Thoracic aorta (tissue), 2 donors: ENCODE measurements at regions not wholly inside any gene's neighbourhood (a gene's known extent, or its start where the extent isn't known, plus 50 kb on each side); places are given as distances from the start of the nearest gene placed in this dataset.

Source experiments
- ATAC-seq: fragments of 150-250 bp; one replicate; pipeline ENCODE4 v1.8.0; 2017; ENCODE audit warnings: low read depth; ENCODE audit not compliant: insufficient number of reproducible peaks, low FRiP score
- DNase-seq: peaks from one replicate; pipeline ENCODE4 v3.0.0-alpha.2; 2020; ENCODE audit warnings: low spot score
- H3K27ac ChIP-seq, 2 donors: fragments of 200-600 bp; sonication (generic); 1 replicate in 1 of 2; 2 replicates in 1 of 2; pipeline ENCODE4 v1.5.1; 2016; ENCODE audit warnings: mild to moderate bottlenecking in 2 of 2, moderate library complexity in 2 of 2
- H3K27me3 ChIP-seq: fragments of 200-600 bp; sonication (generic); replicated peaks from 2 replicates; pipeline ENCODE4 v1.6.0; 2016; ENCODE audit warnings: mild to moderate bottlenecking; ENCODE audit not compliant: insufficient read depth
- H3K36me3 ChIP-seq: fragments of 200-600 bp; sonication (generic); one replicate; pipeline ENCODE4 v1.5.1; 2016
- H3K4me1 ChIP-seq, 2 donors: fragments of 200-600 bp; sonication (generic); 1 replicate in 1 of 2; 2 replicates in 1 of 2; pipeline versions ENCODE4 v1.5.1 to v1.6.0; 2016; ENCODE audit warnings: low read depth in 2 of 2, mild to moderate bottlenecking in 1 of 2; ENCODE audit not compliant: control insufficient read depth in 1 of 2
- H3K4me3 ChIP-seq: fragments of 200-600 bp; sonication (generic); 2 replicates; pipeline ENCODE4 v1.5.1; 2016; ENCODE audit warnings: mild to moderate bottlenecking
- H3K9me3 ChIP-seq: fragments of 200-600 bp; sonication (generic); 2 replicates; pipeline ENCODE4 v1.5.1; 2016
- CTCF ChIP-seq: fragments of 200-600 bp; sonication (generic); IDR thresholded peaks from one replicate; pipeline ENCODE4 v1.5.1; 2019; ENCODE audit warnings: antibody characterized with exemption

GRCh38 chr1:88016947-88017346 is 667.1 kb upstream of the PKN2 start:
- no peak overlapping the region for H3K4me3 ChIP-seq
- DNase-seq = no peak
- H3K27ac ChIP-seq = no peak overlapping the region
- TF ChIP-seq CTCF = no peak
- no peaks in the 10 kb centered on the region for H3K36me3 ChIP-seq
- H3K9me3 ChIP-seq = no peaks in the 10 kb centered on the region
- no peaks in the 10 kb centered on the region for H3K27me3 ChIP-seq
- ATAC-seq = no peak
- no peaks in the 10 kb centered on the region for H3K4me1 ChIP-seq

GRCh38 chr1:88021529-88021928 is 662.5 kb upstream of the PKN2 start:
- Histone ChIP-seq H3K27me3 (no peaks in the 10 kb centered on the region), H3K4me3 (no peak overlapping the region), H3K9me3 (no peaks in the 10 kb centered on the region), H3K27ac (no peak overlapping the region), H3K4me1 (no peaks in the 10 kb centered on the region), H3K36me3 (no peaks in the 10 kb centered on the region)
- DNase-seq (no peak), ATAC-seq (no peak)
- no peak for TF ChIP-seq CTCF

GRCh38 chr1:88022516-88022915 is 661.6 kb upstream of the PKN2 start:
- ATAC-seq = no peak
- no peaks in the 10 kb centered on the region for H3K36me3 ChIP-seq
- no peak overlapping the region for H3K4me3 ChIP-seq
- no peaks in the 10 kb centered on the region for H3K4me1 ChIP-seq
- H3K27me3 ChIP-seq = no peaks in the 10 kb centered on the region
- TF ChIP-seq CTCF = no peak
- DNase-seq = no peak
- H3K9me3 ChIP-seq = no peaks in the 10 kb centered on the region
- H3K27ac ChIP-seq = no peak overlapping the region

- ATAC-seq (no peak), DNase-seq (no peak)
- H3K4me3 ChIP-seq = no peak overlapping the region
- H3K4me1 ChIP-seq = no peaks in the 10 kb centered on the region
- H3K36me3 ChIP-seq = no peaks in the 10 kb centered on the region
- no peaks in the 10 kb centered on the region for H3K9me3 ChIP-seq
- no peak overlapping the region for H3K27ac ChIP-seq
- no peak for TF ChIP-seq CTCF
- H3K27me3 ChIP-seq = no peaks in the 10 kb centered on the region
Measured at GRCh38 chr1:88029142-88029541, 654.9 kb upstream of the PKN2 start.

- H3K27ac ChIP-seq = no peak overlapping the region
- no peak for TF ChIP-seq CTCF
- ATAC-seq = no peak
- H3K27me3 ChIP-seq = no peaks in the 10 kb centered on the region
- H3K36me3 ChIP-seq = no peaks in the 10 kb centered on the region
- DNase-seq = no peak
- H3K4me3 ChIP-seq = no peak overlapping the region
- no peaks in the 10 kb centered on the region for H3K9me3 ChIP-seq
- no peaks in the 10 kb centered on the region for H3K4me1 ChIP-seq
Measured at GRCh38 chr1:88029899-88030298, 654.2 kb upstream of the PKN2 start.
